ENCODE measurements at regions not wholly inside any gene's neighbourhood (a gene's known extent, or its start where the extent isn't known, plus 50 kb on each side); places are given as distances from the start of the nearest gene placed in this dataset.

- no peak for DNase-seq (ENCODE audit: low read depth in 1 of 2, low spot score in 1 of 2)
These were observed 76.6 kb upstream of the ITGA1 start for GRCh38 chr5:52710972-52711596.

GRCh38 chr5:52712354-52712753 lies 75.4 kb upstream of the ITGA1 start:
- no peak for DNase-seq (ENCODE audit: low read depth in 1 of 2, low spot score in 1 of 2)

GRCh38 chr5:52725065-52725746 lies 62.5 kb upstream of the ITGA1 start:
- peak in 1 of 2 donors; percentile 56 for DNase-seq (ENCODE audit: low read depth in 1 of 2, low spot score in 1 of 2)

GRCh38 chr5:52725808-52726207 lies 61.9 kb upstream of the ITGA1 start:
- no peak for DNase-seq (ENCODE audit: low read depth in 1 of 2, low spot score in 1 of 2)

- DNase-seq (ENCODE audit: low read depth in 1 of 2, low spot score in 1 of 2) = no peak
These were observed 60.7 kb upstream of the ITGA1 start for GRCh38 chr5:52727020-52727419.

GRCh38 chr5:52727576-52727975 lies 60.1 kb upstream of the ITGA1 start:
- no peak for DNase-seq (ENCODE audit: low read depth in 1 of 2, low spot score in 1 of 2)

- DNase-seq (ENCODE audit: low read depth in 1 of 2, low spot score in 1 of 2) = no peak
These were observed 59.5 kb upstream of the ITGA1 start for GRCh38 chr5:52728224-52728623.

GRCh38 chr5:52728686-52729085 lies 59.0 kb upstream of the ITGA1 start:
- DNase-seq (ENCODE audit: low read depth in 1 of 2, low spot score in 1 of 2) = no peak

GRCh38 chr5:52731274-52732027 lies 56.3 kb upstream of the ITGA1 start:
- no peak for DNase-seq (ENCODE audit: low read depth in 1 of 2, low spot score in 1 of 2)

- no peak for DNase-seq (ENCODE audit: low read depth in 1 of 2, low spot score in 1 of 2)
These were observed 53.2 kb upstream of the ITGA1 start for GRCh38 chr5:52734557-52734956.

GRCh38 chr5:52735139-52735538 lies 52.6 kb upstream of the ITGA1 start:
- DNase-seq (ENCODE audit: low read depth in 1 of 2, low spot score in 1 of 2) = no peak

Data from activated CD4-positive, alpha-beta T cell treated with anti-CD3 and anti-CD28 coated beads, Interleukin-2, amount 50 U/mL, for 24 hours (primary cell).